ENCODE measurements at regions not wholly inside any gene's neighbourhood (a gene's known extent, or its start where the extent isn't known, plus 50 kb on each side); places are given as distances from the start of the nearest gene placed in this dataset.

DNA sequence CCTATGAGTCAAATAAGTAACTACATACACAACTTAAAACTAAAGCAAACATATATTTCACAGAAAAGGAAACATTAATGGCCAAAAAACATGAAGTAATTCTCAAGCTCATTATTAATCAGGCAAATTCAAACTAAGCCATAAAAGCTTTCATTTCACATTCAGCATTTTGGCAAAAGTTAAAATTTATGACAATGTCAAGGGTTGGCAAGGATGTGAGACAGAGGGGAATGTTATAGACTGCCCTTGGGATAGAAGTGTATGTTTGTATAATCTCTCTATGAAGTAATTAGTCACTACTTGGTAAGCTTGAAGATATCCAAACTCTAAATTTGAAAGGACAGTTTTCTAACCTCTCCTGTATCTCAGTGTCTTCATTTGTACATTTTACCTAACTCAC, 539.4 kb downstream of the RIT2 start:
- Histone ChIP-seq H4K20me1 (ENCODE audit: control insufficient read depth, extremely low read depth, insufficient read depth, low read length) (no peaks in the 10 kb centered on the region), H3K79me2 (ENCODE audit: control insufficient read depth, insufficient read depth, low read length) (no peaks in the 10 kb centered on the region), H3K4me1 (ENCODE audit: control insufficient read depth, extremely low read depth, insufficient read depth, low read length) (no peaks in the 10 kb centered on the region), H3K4me2 (ENCODE audit: extremely low read depth, insufficient read depth, low read length) (no peak overlapping the region), H3K27me3 (ENCODE audit: control insufficient read depth, insufficient read depth, low read length) (no peaks in the 10 kb centered on the region), H3K4me3 (replicated peaks in 1 of 4; ENCODE audit: control extremely low read depth in 1 of 4, insufficient read depth in 1 of 4, low read depth in 3 of 4, low read length in 4 of 4) (no peak overlapping the region), H3K9ac (ENCODE audit: insufficient read depth, low read length) (no peak overlapping the region), H3K9me3 (ENCODE audit: control insufficient read depth, insufficient read depth, low read depth, low read length) (no peaks in the 10 kb centered on the region), H3K27ac (ENCODE audit: insufficient read depth, low read length) (no peak overlapping the region), H2AFZ (ENCODE audit: low read length) (no peak overlapping the region), H3K36me3 (ENCODE audit: control insufficient read depth, insufficient read depth, low read length) (no peaks in the 10 kb centered on the region)
- TF ChIP-seq, protein P1, sequence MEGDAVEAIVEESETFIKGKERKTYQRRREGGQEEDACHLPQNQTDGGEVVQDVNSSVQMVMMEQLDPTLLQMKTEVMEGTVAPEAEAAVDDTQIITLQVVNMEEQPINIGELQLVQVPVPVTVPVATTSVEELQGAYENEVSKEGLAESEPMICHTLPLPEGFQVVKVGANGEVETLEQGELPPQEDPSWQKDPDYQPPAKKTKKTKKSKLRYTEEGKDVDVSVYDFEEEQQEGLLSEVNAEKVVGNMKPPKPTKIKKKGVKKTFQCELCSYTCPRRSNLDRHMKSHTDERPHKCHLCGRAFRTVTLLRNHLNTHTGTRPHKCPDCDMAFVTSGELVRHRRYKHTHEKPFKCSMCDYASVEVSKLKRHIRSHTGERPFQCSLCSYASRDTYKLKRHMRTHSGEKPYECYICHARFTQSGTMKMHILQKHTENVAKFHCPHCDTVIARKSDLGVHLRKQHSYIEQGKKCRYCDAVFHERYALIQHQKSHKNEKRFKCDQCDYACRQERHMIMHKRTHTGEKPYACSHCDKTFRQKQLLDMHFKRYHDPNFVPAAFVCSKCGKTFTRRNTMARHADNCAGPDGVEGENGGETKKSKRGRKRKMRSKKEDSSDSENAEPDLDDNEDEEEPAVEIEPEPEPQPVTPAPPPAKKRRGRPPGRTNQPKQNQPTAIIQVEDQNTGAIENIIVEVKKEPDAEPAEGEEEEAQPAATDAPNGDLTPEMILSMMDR (conservative IDR thresholded peaks at IDR 0.05 in 1 of 2, IDR thresholded peaks at IDR 0.05 in 1 of 2; ENCODE audit: low read depth in 1 of 2, low read length in 2 of 2), result no peak
- no peak for TF ChIP-seq EZH2 (IDR thresholded peaks at IDR 0.05; ENCODE audit: low read length, missing control alignments)
- peak in 1 of 2 donors; percentile 33 for DNase-seq (ENCODE audit: low read depth in 2 of 2)

DNA sequence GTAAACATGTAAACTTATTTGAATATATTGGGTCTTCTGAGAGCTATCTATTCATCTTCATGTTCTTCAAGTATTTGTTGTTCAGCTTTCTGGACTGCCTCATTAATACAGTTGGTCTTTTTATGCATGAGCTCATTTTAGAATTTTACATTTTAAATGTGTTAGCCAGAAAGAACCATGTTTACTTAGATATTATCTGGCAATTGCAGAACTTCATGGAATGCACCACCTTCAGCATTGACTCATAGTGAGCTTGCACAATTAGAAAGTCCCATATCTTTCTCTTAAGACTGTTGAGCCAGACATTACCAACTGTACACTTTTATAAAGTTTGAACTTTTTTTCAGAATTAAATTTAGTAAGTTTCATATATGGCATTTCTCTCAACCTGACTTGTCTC, 536.7 kb downstream of the RIT2 start:
- TF ChIP-seq, protein P1 (conservative IDR thresholded peaks at IDR 0.05 in 1 of 2, IDR thresholded peaks at IDR 0.05 in 1 of 2; ENCODE audit: low read depth in 1 of 2, low read length in 2 of 2), result no peak
- TF ChIP-seq EZH2 (IDR thresholded peaks at IDR 0.05; ENCODE audit: low read length, missing control alignments), result no peak
- H3K4me2 ChIP-seq (ENCODE audit: extremely low read depth, insufficient read depth, low read length), result no peak overlapping the region

DNA sequence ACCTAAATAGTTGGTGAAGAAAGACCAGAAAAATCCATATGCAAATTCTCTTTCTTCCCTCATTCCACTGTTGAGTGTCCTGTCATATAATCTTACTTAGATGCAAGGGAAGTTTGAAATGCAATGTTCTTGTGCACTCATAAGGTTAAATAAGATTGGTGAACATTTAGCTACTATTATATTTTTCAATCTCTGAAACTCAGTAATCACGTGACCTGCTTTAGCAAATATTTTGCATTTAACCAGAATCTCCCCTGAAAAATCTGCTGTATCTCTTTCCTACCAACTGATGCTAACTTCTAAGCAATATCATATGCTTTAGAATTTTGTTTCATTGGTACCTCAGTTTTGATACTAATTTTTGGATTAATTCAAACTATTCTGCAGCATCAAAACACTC, 533.2 kb downstream of the RIT2 start:
- Histone ChIP-seq H3K4me1 (ENCODE audit: control insufficient read depth, extremely low read depth, insufficient read depth, low read length) (no peaks in the 10 kb centered on the region), H3K27me3 (ENCODE audit: control insufficient read depth, insufficient read depth, low read length) (no peaks in the 10 kb centered on the region), H4K20me1 (ENCODE audit: control insufficient read depth, extremely low read depth, insufficient read depth, low read length) (no peaks in the 10 kb centered on the region), H2AFZ (ENCODE audit: low read length) (no peak overlapping the region), H3K9me3 (ENCODE audit: control insufficient read depth, insufficient read depth, low read depth, low read length) (no peaks in the 10 kb centered on the region), H3K4me2 (ENCODE audit: extremely low read depth, insufficient read depth, low read length) (no peak overlapping the region), H3K4me3 (replicated peaks in 1 of 4; ENCODE audit: control extremely low read depth in 1 of 4, insufficient read depth in 1 of 4, low read depth in 3 of 4, low read length in 4 of 4) (no peak overlapping the region), H3K9ac (ENCODE audit: insufficient read depth, low read length) (no peak overlapping the region), H3K79me2 (ENCODE audit: control insufficient read depth, insufficient read depth, low read length) (no peaks in the 10 kb centered on the region), H3K36me3 (ENCODE audit: control insufficient read depth, insufficient read depth, low read length) (no peaks in the 10 kb centered on the region), H3K27ac (ENCODE audit: insufficient read depth, low read length) (no peak overlapping the region)
- no peak for TF ChIP-seq EZH2 (IDR thresholded peaks at IDR 0.05; ENCODE audit: low read length, missing control alignments)
- TF ChIP-seq, protein P1 (conservative IDR thresholded peaks at IDR 0.05 in 1 of 2, IDR thresholded peaks at IDR 0.05 in 1 of 2; ENCODE audit: low read depth in 1 of 2, low read length in 2 of 2), result no peak
- no peak for DNase-seq (ENCODE audit: low read depth in 2 of 2)

More for the DNA sequence above, 536.7 kb downstream of the RIT2 start:
- peak in 1 of 2 donors; percentile 87 for DNase-seq (ENCODE audit: low read depth in 2 of 2)
- Histone ChIP-seq H3K27me3 (ENCODE audit: control insufficient read depth, insufficient read depth, low read length) (no peaks in the 10 kb centered on the region), H2AFZ (ENCODE audit: low read length) (no peak overlapping the region), H3K4me1 (ENCODE audit: control insufficient read depth, extremely low read depth, insufficient read depth, low read length) (no peaks in the 10 kb centered on the region), H3K4me3 (replicated peaks in 1 of 4; ENCODE audit: control extremely low read depth in 1 of 4, insufficient read depth in 1 of 4, low read depth in 3 of 4, low read length in 4 of 4) (no peak overlapping the region), H3K36me3 (ENCODE audit: control insufficient read depth, insufficient read depth, low read length) (no peaks in the 10 kb centered on the region), H3K9ac (ENCODE audit: insufficient read depth, low read length) (no peak overlapping the region), H3K9me3 (ENCODE audit: control insufficient read depth, insufficient read depth, low read depth, low read length) (no peaks in the 10 kb centered on the region), H4K20me1 (ENCODE audit: control insufficient read depth, extremely low read depth, insufficient read depth, low read length) (no peaks in the 10 kb centered on the region), H3K79me2 (ENCODE audit: control insufficient read depth, insufficient read depth, low read length) (no peaks in the 10 kb centered on the region), H3K27ac (ENCODE audit: insufficient read depth, low read length) (no peak overlapping the region)

Data from fibroblast of lung (primary cell).